HEK293T (cell line): ENCODE measurements at regions not wholly inside any gene's neighbourhood (a gene's known extent, or its start where the extent isn't known, plus 50 kb on each side); places are given as distances from the start of the nearest gene placed in this dataset.
"Not testable (repeated sequence)": the region's sequence is repeated elsewhere in the genome, so short reads cannot be mapped to it uniquely, and the experiment has no call there.

Experiments used
- CTCF ChIA-PET: fragments of 350-600 bp; formaldehyde crosslinking; extraction: SDS; loops from one replicate; lab custom pipeline; 2021; ENCODE audit warnings: antibody characterized with exemption, inconsistent platforms; lab: Yijun Ruan, JAX
- POLR2A ChIA-PET: fragments of 350-600 bp; formaldehyde crosslinking; extraction: SDS; loops from one replicate; lab custom pipeline; 2020; ENCODE audit warnings: antibody characterized with exemption, inconsistent platforms; lab: Yijun Ruan, JAX
- DNase-seq: peaks from one replicate; pipeline ENCODE4 v3.0.0; 2012; ENCODE audit warnings: mixed read lengths; ENCODE audit errors: extremely low spot score
- ARNT ChIP-seq: fragments of 450-650 bp; IDR thresholded peaks from 2 replicates; pipeline ENCODE4 v1.6.1; 2017; ENCODE audit warnings: mild to moderate bottlenecking
- BHLHE40 ChIP-seq: fragments of 450-650 bp; IDR thresholded peaks from 2 replicates; pipeline ENCODE4 v1.6.1; 2016; ENCODE audit warnings: mild to moderate bottlenecking, moderate library complexity, borderline replicate concordance
- CTBP1 ChIP-seq: fragments of 450-650 bp; IDR thresholded peaks from 2 replicates; pipeline ENCODE4 v1.6.1; 2016; ENCODE audit warnings: borderline replicate concordance
- ELF4 ChIP-seq: fragments of 450-650 bp; IDR thresholded peaks from 2 replicates; pipeline ENCODE4 v1.6.1; 2017; ENCODE audit warnings: antibody characterized with exemption
- FOXA1 ChIP-seq: fragments of 450-650 bp; IDR thresholded peaks from 2 replicates; pipeline ENCODE4 v1.6.1; 2016; ENCODE audit warnings: mild to moderate bottlenecking
- FOXK2 ChIP-seq: fragments of 450-650 bp; IDR thresholded peaks from 2 replicates; pipeline ENCODE4 v1.6.1; 2016; ENCODE audit warnings: mild to moderate bottlenecking
- FOXM1 ChIP-seq: fragments of 450-650 bp; IDR thresholded peaks from 2 replicates; pipeline ENCODE4 v1.6.1; 2017; ENCODE audit warnings: mild to moderate bottlenecking, borderline replicate concordance
- HDGF ChIP-seq: fragments of 450-650 bp; IDR thresholded peaks from 2 replicates; pipeline ENCODE4 v1.6.1; 2017; ENCODE audit warnings: antibody characterized with exemption, borderline replicate concordance
- L3MBTL2 ChIP-seq: fragments of 450-650 bp; conservative IDR thresholded peaks from 2 replicates; pipeline ENCODE4 v1.6.1; 2016; ENCODE audit warnings: mild to moderate bottlenecking
- LEF1 ChIP-seq: fragments of 450-650 bp; IDR thresholded peaks from 2 replicates; pipeline ENCODE4 v1.6.1; 2017; ENCODE audit warnings: mild to moderate bottlenecking, borderline replicate concordance
- NFRKB ChIP-seq: fragments of 450-650 bp; IDR thresholded peaks from 2 replicates; pipeline ENCODE4 v1.6.1; 2016; ENCODE audit warnings: mild to moderate bottlenecking, moderate library complexity
- PKNOX1 ChIP-seq: fragments of 450-650 bp; IDR thresholded peaks from 2 replicates; pipeline ENCODE4 v1.6.1; 2016
- SP1 ChIP-seq: fragments of 450-650 bp; IDR thresholded peaks from 2 replicates; pipeline ENCODE4 v1.6.1; 2017
- SUZ12 ChIP-seq: fragments of 450-650 bp; IDR thresholded peaks from 2 replicates; pipeline ENCODE4 v1.6.1; 2016; ENCODE audit warnings: mild to moderate bottlenecking
- TARDBP ChIP-seq: fragments of 450-650 bp; IDR thresholded peaks from 2 replicates; pipeline ENCODE4 v1.6.1; 2016
- ZNF384 ChIP-seq: fragments of 450-650 bp; IDR thresholded peaks from 2 replicates; pipeline ENCODE4 v1.6.1; 2016

- TF ChIP-seq SUZ12 (no peak), FOXA1 (no peak), BHLHE40 (no peak), L3MBTL2 (no peak)
- DNase-seq: no peak
- ChIA-PET CTCF (no interaction called here), POLR2A (no interaction called here)
Observed at GRCh38 chr3:8050283-8050682, 451.3 kb upstream of the LMCD1 start.

- ChIA-PET POLR2A (no interaction called here), CTCF (no interaction called here)
- no peak for DNase-seq
- TF ChIP-seq ZNF384: no peak
- TF ChIP-seq HDGF: no peak
- TF ChIP-seq SP1: no peak
- TF ChIP-seq CTBP1: no peak
- no peak for TF ChIP-seq NFRKB
- TF ChIP-seq L3MBTL2: no peak
- no peak for TF ChIP-seq FOXK2
- TF ChIP-seq TARDBP: no peak
- no peak for TF ChIP-seq ELF4
- TF ChIP-seq FOXM1: no peak
- TF ChIP-seq LEF1: no peak
- TF ChIP-seq ARNT: no peak
- no peak for TF ChIP-seq FOXA1
- no peak for TF ChIP-seq BHLHE40
- no peak for TF ChIP-seq SUZ12
- no peak for TF ChIP-seq PKNOX1
Observed at GRCh38 chr3:8052659-8053058, 449.0 kb upstream of the LMCD1 start.

- POLR2A ChIA-PET: not testable (repeated sequence)
Observed at GRCh38 chr3:8068135-8068534, 433.5 kb upstream of the LMCD1 start.

GRCh38 chr3:8069471-8069870 lies 432.2 kb upstream of the LMCD1 start:
- POLR2A ChIA-PET: no interaction called here
- no peak for DNase-seq
- TF ChIP-seq ELF4: no peak
- no peak for TF ChIP-seq PKNOX1
- no peak for TF ChIP-seq SP1
- TF ChIP-seq CTBP1: no peak
- no peak for TF ChIP-seq NFRKB
- no peak for TF ChIP-seq HDGF
- TF ChIP-seq BHLHE40: no peak
- no peak for TF ChIP-seq FOXM1
- TF ChIP-seq ZNF384: no peak
- no peak for TF ChIP-seq L3MBTL2
- TF ChIP-seq FOXA1: no peak
- no peak for TF ChIP-seq SUZ12
- TF ChIP-seq ARNT: no peak
- CTCF ChIA-PET: no interaction called here

More at GRCh38 chr3:8068135-8068534, 433.5 kb upstream of the LMCD1 start:
- DNase-seq, CTCF ChIA-PET: not testable (repeated sequence)

GRCh38 chr3:8070011-8070410 lies 431.6 kb upstream of the LMCD1 start:
- ChIA-PET CTCF (no interaction called here), POLR2A (no interaction called here)
- DNase-seq: no peak
- TF ChIP-seq FOXA1 (no peak), ARNT (no peak), HDGF (no peak), CTBP1 (no peak), PKNOX1 (no peak), SP1 (no peak), L3MBTL2 (no peak), NFRKB (no peak), LEF1 (no peak), BHLHE40 (no peak), ZNF384 (no peak), TARDBP (no peak), FOXK2 (no peak), SUZ12 (no peak)

GRCh38 chr3:8074740-8075139 lies 426.9 kb upstream of the LMCD1 start:
- POLR2A ChIA-PET, CTCF ChIA-PET, DNase-seq: not testable (repeated sequence)

GRCh38 chr3:8077126-8077525 lies 424.5 kb upstream of the LMCD1 start:
- TF ChIP-seq SP1 (no peak), FOXK2 (no peak), PKNOX1 (no peak), NFRKB (no peak), ARNT (no peak)
- no peak for DNase-seq
- ChIA-PET POLR2A (no interaction called here), CTCF (no interaction called here)
